H1 (cell line): ENCODE measurements at regions not wholly inside any gene's neighbourhood (a gene's known extent, or its start where the extent isn't known, plus 50 kb on each side); places are given as distances from the start of the nearest gene placed in this dataset.

Experiments
- CTCF ChIA-PET: fragments of 300-600 bp; sonication (Branson Sonifier 250); formaldehyde crosslinking; loops from one replicate; lab custom pipeline; 2021; ENCODE audit not compliant: partially characterized antibody; lab: Charles Lee
- POLR2A ChIA-PET: fragments of 300-600 bp; sonication (Branson Sonifier 250); formaldehyde crosslinking; loops from one replicate; lab custom pipeline; 2021; ENCODE audit warnings: inconsistent platforms; ENCODE audit not compliant: partially characterized antibody; lab: Charles Lee
- DNase-seq, 2 experiments: peaks; one replicate each; pipeline versions ENCODE4 v3.0.0 to v3.0.0-alpha.2; 2010 to 2022; ENCODE audit warnings: low spot score in 2 of 2, low read depth in 1 of 2, mixed read lengths in 1 of 2
- FAIRE-seq: peaks from 2 replicates; lab custom pipeline; 2011; peaks lifted over from hg19 to GRCh38; lab: Jason Lieb, UNC
- H2AFZ ChIP-seq: 2 replicates; pipeline ENCODE4 v1.8.1; 2012; ENCODE audit warnings: low read length, inconsistent platforms
- H2AK5ac ChIP-seq: 2 replicates; pipeline ENCODE4 v1.6.1; 2013; ENCODE audit warnings: low read depth, low read length
- H2BK120ac ChIP-seq: replicated peaks from 2 replicates; pipeline ENCODE3; 2013; ENCODE audit warnings: low read depth, low read length, inconsistent platforms
- H2BK12ac ChIP-seq: 2 replicates; pipeline ENCODE4 v1.6.1; 2013; ENCODE audit warnings: low read depth, low read length
- H2BK15ac ChIP-seq: 2 replicates; pipeline ENCODE4 v1.6.1; 2013; ENCODE audit warnings: low read length
- H2BK20ac ChIP-seq: 2 replicates; pipeline ENCODE4 v1.6.1; 2013; ENCODE audit warnings: low read length
- H2BK5ac ChIP-seq: 2 replicates; pipeline ENCODE4 v1.6.1; 2013; ENCODE audit warnings: low read depth, low read length
- H3K14ac ChIP-seq: 2 replicates; pipeline ENCODE4 v1.6.1; 2013; ENCODE audit warnings: inconsistent platforms; ENCODE audit not compliant: insufficient read length
- H3K18ac ChIP-seq: 2 replicates; pipeline ENCODE4 v1.6.1; 2013; ENCODE audit warnings: low read length; ENCODE audit errors: extremely low read depth
- H3K23ac ChIP-seq: 2 replicates; pipeline ENCODE4 v1.6.1; 2013; ENCODE audit warnings: inconsistent platforms; ENCODE audit not compliant: insufficient read length
- H3K23me2 ChIP-seq: 2 replicates; pipeline ENCODE4 v1.6.1; 2013; ENCODE audit warnings: low read depth, low read length
- H3K27ac ChIP-seq: 2 replicates; pipeline ENCODE4 v1.6.1; 2011; ENCODE audit warnings: low read depth, low read length, inconsistent platforms
- H3K27me3 ChIP-seq, 4 experiments: replicated peaks in 1 of 4; 1 replicate in 1 of 4; 2 replicates in 3 of 4; pipeline versions ENCODE4 v1.6.1 to v1.8.1; 2011 to 2013; ENCODE audit warnings: low read length in 3 of 4, mild to moderate bottlenecking in 3 of 4, inconsistent platforms in 2 of 4, mixed read lengths in 2 of 4, moderate library complexity in 1 of 4; ENCODE audit not compliant: control insufficient read depth in 3 of 4, insufficient read depth in 3 of 4; ENCODE audit errors: extremely low read depth in 1 of 4
- H3K36me3 ChIP-seq, 4 experiments: 2 replicates each; pipeline versions ENCODE4 v1.6.1 to v1.8.1; 2011 to 2013; ENCODE audit warnings: mild to moderate bottlenecking in 4 of 4, low read length in 3 of 4, moderate library complexity in 2 of 4, control low read depth in 1 of 4, inconsistent platforms in 1 of 4; ENCODE audit not compliant: insufficient read depth in 4 of 4, control insufficient read depth in 2 of 4
- H3K4ac ChIP-seq: replicated peaks from 2 replicates; pipeline ENCODE3; 2013; ENCODE audit warnings: low read length, low read depth, mixed read lengths, inconsistent platforms; ENCODE audit not compliant: insufficient read length
- H3K4me1 ChIP-seq, 4 experiments: replicated peaks in 1 of 4; 1 replicate in 1 of 4; 2 replicates in 3 of 4; pipeline versions ENCODE4 v1.6.1 to v1.8.1; 2011 to 2013; ENCODE audit warnings: low read length in 3 of 4, inconsistent platforms in 2 of 4, mixed read lengths in 1 of 4; ENCODE audit not compliant: insufficient read depth in 4 of 4, control insufficient read depth in 3 of 4
- H3K4me2 ChIP-seq, 2 experiments: 2 replicates each; pipeline versions ENCODE4 v1.6.1 to v1.8.1; 2011 to 2013; ENCODE audit warnings: low read depth in 2 of 2, low read length in 2 of 2, control low read depth in 1 of 2, inconsistent platforms in 1 of 2, mild to moderate bottlenecking in 1 of 2; ENCODE audit not compliant: insufficient read depth in 1 of 2
- H3K4me3 ChIP-seq, 4 experiments: fragments of 200-600, 300-600 bp in 1 of 4; sonication (generic), shearing (Covaris generic), sonication (Bioruptor Twin) in 1 of 4; 2 replicates each; pipeline versions ENCODE4 v1.5.1 to v1.8.1; 2011 to 2016; ENCODE audit warnings: low read length in 4 of 4, low read depth in 3 of 4, control low read depth in 2 of 4, inconsistent platforms in 2 of 4, mild to moderate bottlenecking in 2 of 4, mixed read lengths in 1 of 4, moderate library complexity in 1 of 4; ENCODE audit not compliant: insufficient read depth in 2 of 4; ENCODE audit errors: extremely low read depth in 1 of 4
- H3K56ac ChIP-seq: replicated peaks from 2 replicates; pipeline ENCODE3; 2013; ENCODE audit warnings: low read depth, mild to moderate bottlenecking, mixed read lengths, low read length, inconsistent platforms; ENCODE audit not compliant: insufficient read length
- H3K79me1 ChIP-seq: 2 replicates; pipeline ENCODE4 v1.6.1; 2013; ENCODE audit warnings: low read depth, low read length, control low read depth
- H3K79me2 ChIP-seq, 2 experiments: 2 replicates each; pipeline versions ENCODE4 v1.6.1 to v1.8.1; 2012 to 2013; ENCODE audit warnings: low read length in 2 of 2, mild to moderate bottlenecking in 2 of 2, inconsistent platforms in 1 of 2; ENCODE audit not compliant: insufficient read depth in 2 of 2, control insufficient read depth in 1 of 2
- H3K9ac ChIP-seq, 4 experiments: replicated peaks in 1 of 4; 1 replicate in 1 of 4; 2 replicates in 3 of 4; pipeline versions ENCODE4 v1.6.1 to v1.8.1; 2011 to 2013; ENCODE audit warnings: low read depth in 3 of 4, low read length in 3 of 4, control low read depth in 2 of 4, mild to moderate bottlenecking in 2 of 4, moderate library complexity in 2 of 4, inconsistent platforms in 1 of 4; ENCODE audit errors: extremely low read depth in 1 of 4
- H3K9me3 ChIP-seq, 2 experiments: 2 replicates each; pipeline versions ENCODE4 v1.6.1 to v1.8.1; 2012 to 2013; ENCODE audit warnings: mild to moderate bottlenecking in 2 of 2, moderate library complexity in 2 of 2, control low read depth in 1 of 2, inconsistent platforms in 1 of 2, low read depth in 1 of 2, low read length in 1 of 2, mixed read lengths in 1 of 2; ENCODE audit not compliant: insufficient read depth in 2 of 2
- H4K20me1 ChIP-seq, 2 experiments: replicated peaks in 1 of 2; 2 replicates each; pipeline versions ENCODE3 to v1.8.1; 2011 to 2013; ENCODE audit warnings: inconsistent platforms in 2 of 2, low read length in 2 of 2, mild to moderate bottlenecking in 1 of 2; ENCODE audit not compliant: insufficient read depth in 2 of 2, control insufficient read depth in 1 of 2
- H4K5ac ChIP-seq: 2 replicates; pipeline ENCODE4 v1.6.1; 2013; ENCODE audit warnings: low read length, low read depth, mixed read lengths, inconsistent platforms; ENCODE audit not compliant: insufficient read length
- H4K8ac ChIP-seq: 2 replicates; pipeline ENCODE4 v1.8.0; 2013; ENCODE audit warnings: mild to moderate bottlenecking, moderate library complexity, low read length, inconsistent platforms; ENCODE audit not compliant: insufficient read depth; ENCODE audit errors: extremely low read depth
- H4K91ac ChIP-seq: replicated peaks from 2 replicates; pipeline ENCODE3; 2013; ENCODE audit warnings: low read length, mixed read lengths, inconsistent platforms; ENCODE audit not compliant: insufficient read length
- KDM4A ChIP-seq: IDR thresholded peaks from one replicate; pipeline ENCODE4 v1.7.1; 2012; ENCODE audit warnings: low read depth, mild to moderate bottlenecking, moderate library complexity, low read length, inconsistent platforms; ENCODE audit not compliant: severe bottlenecking
- WGBS, 2 experiments: shearing (Covaris generic) in 1 of 2; methylation state at CpG; one replicate each; pipeline versions ENCODE4 v1.1.6 to v1.1.7; 2013 to 2015; ENCODE audit warnings: low lambda C conversion rate in 2 of 2, mixed read lengths in 2 of 2, inconsistent platforms in 1 of 2, low coverage in 1 of 2, missing lambda C conversion rate in 1 of 2; ENCODE audit not compliant: insufficient replicate concordance in 2 of 2, insufficient coverage in 1 of 2, insufficient read length in 1 of 2; ENCODE audit errors: extremely low coverage in 1 of 2, missing lambda C conversion rate in 1 of 2; 5-methylcytosine and 5-hydroxymethylcytosine counted together

- Histone ChIP-seq H2BK5ac (no peak overlapping the region), H3K4me1 (peaks cover 0 to 9% (median 6%) of the 10 kb centered on the region in 4 experiments; a peak in 3 of 7 replicates), H4K5ac (no peak overlapping the region), H2AK5ac (no peak overlapping the region), H3K79me1 (no peaks in the 10 kb centered on the region), H4K20me1 (no peaks in the 10 kb centered on the region), H2BK15ac (no peak overlapping the region), H3K4ac (no peak overlapping the region), H2BK20ac (no peak overlapping the region), H2BK12ac (no peak overlapping the region), H3K23ac (no peak overlapping the region), H3K79me2 (no peaks in the 10 kb centered on the region), H3K56ac (no peak overlapping the region), H4K91ac (no peak overlapping the region), H3K27me3 (no peaks in the 10 kb centered on the region), H3K18ac (no peak overlapping the region), H2BK120ac (no peak overlapping the region), H3K4me2 (no peak overlapping the region), H3K14ac (no peak overlapping the region)
- ChIA-PET CTCF (no interaction called here), POLR2A (no interaction called here)
- WGBS, 2 experiments: 92% methylated on average over 2 of the region's 2 CpGs; no CpG with 5 or more reads in 1 of the 2 experiments
- FAIRE-seq: no peak
- no peak for TF ChIP-seq KDM4A
- TF ChIP-seq, all 59 proteins: peak for 0
- Histone ChIP-seq H3K23me2 (no peaks in the 10 kb centered on the region), H2AFZ (no peak overlapping the region), H4K8ac (no peak overlapping the region), H3K27ac (no peak overlapping the region), H3K9ac (no peak overlapping the region), H3K9me3 (no peaks in the 10 kb centered on the region), H3K36me3 (no peaks in the 10 kb centered on the region), H3K4me3 (no peak overlapping the region)
- DNase-seq: no peak
Measured at GRCh38 chr5:71811779-71812178, 92.7 kb downstream of the CARTPT start.
